ENCODE measurements at regions not wholly inside any gene's neighbourhood (a gene's known extent, or its start where the extent isn't known, plus 50 kb on each side); places are given as distances from the start of the nearest gene placed in this dataset.

DNA sequence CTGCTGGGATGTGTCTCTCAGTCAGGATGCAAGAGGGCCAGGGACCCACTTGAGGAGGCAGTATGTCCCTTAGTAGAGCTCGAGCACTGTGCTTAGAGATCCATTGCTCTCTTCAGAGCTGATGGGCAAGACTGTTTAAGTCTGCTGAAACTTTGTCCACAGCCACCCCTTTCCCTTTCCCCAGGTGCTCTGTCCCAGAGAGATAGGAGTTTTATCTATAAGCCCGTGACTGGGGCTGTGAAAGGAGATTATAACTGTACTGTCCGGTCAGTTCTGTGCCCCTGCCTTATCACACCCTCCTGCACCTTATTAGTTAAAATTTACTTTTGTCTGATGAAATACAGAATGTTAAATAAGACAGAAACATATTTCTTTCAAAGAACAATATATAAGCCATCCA lies 378.4 kb downstream of the PABPC4L start:
- DNase-seq (ENCODE audit: low spot score): no peak
- ChIA-PET POLR2A (no interaction called here), CTCF (no interaction called here)
- Mint-ChIP-seq H3K4me3 (no peak overlapping the region), H3K27ac (no peak overlapping the region), H3K9me3 (peaks cover 30% of the 10 kb centered on the region), H3K4me1 (no peaks in the 10 kb centered on the region), H3K27me3 (ENCODE audit: low read depth) (no peaks in the 10 kb centered on the region), H3K36me3 (peaks cover under 1% of the 10 kb centered on the region)
- no peak for ATAC-seq
- TF ChIP-seq, protein P1, sequence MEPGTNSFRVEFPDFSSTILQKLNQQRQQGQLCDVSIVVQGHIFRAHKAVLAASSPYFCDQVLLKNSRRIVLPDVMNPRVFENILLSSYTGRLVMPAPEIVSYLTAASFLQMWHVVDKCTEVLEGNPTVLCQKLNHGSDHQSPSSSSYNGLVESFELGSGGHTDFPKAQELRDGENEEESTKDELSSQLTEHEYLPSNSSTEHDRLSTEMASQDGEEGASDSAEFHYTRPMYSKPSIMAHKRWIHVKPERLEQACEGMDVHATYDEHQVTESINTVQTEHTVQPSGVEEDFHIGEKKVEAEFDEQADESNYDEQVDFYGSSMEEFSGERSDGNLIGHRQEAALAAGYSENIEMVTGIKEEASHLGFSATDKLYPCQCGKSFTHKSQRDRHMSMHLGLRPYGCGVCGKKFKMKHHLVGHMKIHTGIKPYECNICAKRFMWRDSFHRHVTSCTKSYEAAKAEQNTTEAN (CRISPR knock-in tag; IDR thresholded peaks at IDR 0.05): no peak
- TF ChIP-seq ZNF317 (CRISPR knock-in tag; IDR thresholded peaks at IDR 0.05; ENCODE audit: borderline replicate concordance, low read depth) (no peak), TEAD1 (CRISPR knock-in tag; IDR thresholded peaks at IDR 0.05) (no peak), NFE2L1 (CRISPR knock-in tag; IDR thresholded peaks at IDR 0.05) (no peak), NR3C1 (CRISPR knock-in tag; conservative IDR thresholded peaks at IDR 0.05; ENCODE audit: low read depth) (no peak)
- TF ChIP-seq, protein P2, sequence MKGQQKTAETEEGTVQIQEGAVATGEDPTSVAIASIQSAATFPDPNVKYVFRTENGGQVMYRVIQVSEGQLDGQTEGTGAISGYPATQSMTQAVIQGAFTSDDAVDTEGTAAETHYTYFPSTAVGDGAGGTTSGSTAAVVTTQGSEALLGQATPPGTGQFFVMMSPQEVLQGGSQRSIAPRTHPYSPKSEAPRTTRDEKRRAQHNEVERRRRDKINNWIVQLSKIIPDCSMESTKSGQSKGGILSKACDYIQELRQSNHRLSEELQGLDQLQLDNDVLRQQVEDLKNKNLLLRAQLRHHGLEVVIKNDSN (CRISPR knock-in tag; IDR thresholded peaks at IDR 0.05): no peak

DNA sequence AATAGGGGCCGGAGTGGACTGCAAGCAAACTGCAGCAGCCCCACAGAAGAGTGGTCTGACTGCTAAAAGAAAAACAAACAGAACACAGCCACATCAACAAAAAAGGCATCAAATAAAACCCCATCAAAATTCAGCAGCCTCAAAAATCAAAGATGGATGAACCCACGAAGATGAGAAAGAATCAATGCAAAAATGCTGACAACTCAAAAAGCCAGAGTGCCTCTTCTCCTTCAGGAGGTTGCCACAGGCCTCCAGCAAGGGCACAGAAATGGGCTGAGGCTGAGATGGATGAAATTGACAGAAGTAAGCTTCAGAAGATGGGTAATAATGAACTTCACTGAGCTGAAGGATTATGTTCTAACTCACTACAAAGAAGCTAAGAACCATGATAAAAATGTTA lies 388.6 kb downstream of the PABPC4L start:
- Mint-ChIP-seq H3K4me3 (no peak overlapping the region), H3K27me3 (ENCODE audit: low read depth) (no peaks in the 10 kb centered on the region), H3K9me3 (no peaks in the 10 kb centered on the region; the same call in none of the 2 replicates), H3K4me1 (no peaks in the 10 kb centered on the region), H3K27ac (no peak overlapping the region), H3K36me3 (peaks cover 19% of the 10 kb centered on the region)
- ATAC-seq (no peak), DNase-seq (ENCODE audit: low spot score) (no peak)
- ChIA-PET CTCF (no interaction called here), POLR2A (no interaction called here)
- TF ChIP-seq, protein P3, sequence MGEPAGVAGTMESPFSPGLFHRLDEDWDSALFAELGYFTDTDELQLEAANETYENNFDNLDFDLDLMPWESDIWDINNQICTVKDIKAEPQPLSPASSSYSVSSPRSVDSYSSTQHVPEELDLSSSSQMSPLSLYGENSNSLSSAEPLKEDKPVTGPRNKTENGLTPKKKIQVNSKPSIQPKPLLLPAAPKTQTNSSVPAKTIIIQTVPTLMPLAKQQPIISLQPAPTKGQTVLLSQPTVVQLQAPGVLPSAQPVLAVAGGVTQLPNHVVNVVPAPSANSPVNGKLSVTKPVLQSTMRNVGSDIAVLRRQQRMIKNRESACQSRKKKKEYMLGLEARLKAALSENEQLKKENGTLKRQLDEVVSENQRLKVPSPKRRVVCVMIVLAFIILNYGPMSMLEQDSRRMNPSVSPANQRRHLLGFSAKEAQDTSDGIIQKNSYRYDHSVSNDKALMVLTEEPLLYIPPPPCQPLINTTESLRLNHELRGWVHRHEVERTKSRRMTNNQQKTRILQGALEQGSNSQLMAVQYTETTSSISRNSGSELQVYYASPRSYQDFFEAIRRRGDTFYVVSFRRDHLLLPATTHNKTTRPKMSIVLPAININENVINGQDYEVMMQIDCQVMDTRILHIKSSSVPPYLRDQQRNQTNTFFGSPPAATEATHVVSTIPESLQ (CRISPR knock-in tag; IDR thresholded peaks at IDR 0.05): no peak
- no peak for TF ChIP-seq NR3C1 (CRISPR knock-in tag; conservative IDR thresholded peaks at IDR 0.05; ENCODE audit: low read depth)
- TF ChIP-seq, protein P4, sequence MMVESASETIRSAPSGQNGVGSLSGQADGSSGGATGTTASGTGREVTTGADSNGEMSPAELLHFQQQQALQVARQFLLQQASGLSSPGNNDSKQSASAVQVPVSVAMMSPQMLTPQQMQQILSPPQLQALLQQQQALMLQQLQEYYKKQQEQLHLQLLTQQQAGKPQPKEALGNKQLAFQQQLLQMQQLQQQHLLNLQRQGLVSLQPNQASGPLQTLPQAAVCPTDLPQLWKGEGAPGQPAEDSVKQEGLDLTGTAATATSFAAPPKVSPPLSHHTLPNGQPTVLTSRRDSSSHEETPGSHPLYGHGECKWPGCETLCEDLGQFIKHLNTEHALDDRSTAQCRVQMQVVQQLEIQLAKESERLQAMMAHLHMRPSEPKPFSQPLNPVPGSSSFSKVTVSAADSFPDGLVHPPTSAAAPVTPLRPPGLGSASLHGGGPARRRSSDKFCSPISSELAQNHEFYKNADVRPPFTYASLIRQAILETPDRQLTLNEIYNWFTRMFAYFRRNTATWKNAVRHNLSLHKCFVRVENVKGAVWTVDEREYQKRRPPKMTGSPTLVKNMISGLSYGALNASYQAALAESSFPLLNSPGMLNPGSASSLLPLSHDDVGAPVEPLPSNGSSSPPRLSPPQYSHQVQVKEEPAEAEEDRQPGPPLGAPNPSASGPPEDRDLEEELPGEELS (CRISPR knock-in tag; IDR thresholded peaks at IDR 0.05): no peak
- no peak for TF ChIP-seq ESRRA (CRISPR knock-in tag; IDR thresholded peaks at IDR 0.05; ENCODE audit: borderline replicate concordance)
- no peak for TF ChIP-seq GRHL2 (CRISPR knock-in tag; IDR thresholded peaks at IDR 0.05; ENCODE audit: insufficient replicate concordance, severe bottlenecking)
- TF ChIP-seq, protein P2 (CRISPR knock-in tag; IDR thresholded peaks at IDR 0.05): no peak
- no peak for TF ChIP-seq TCF7 (CRISPR knock-in tag; IDR thresholded peaks at IDR 0.05; ENCODE audit: low read depth)
- TF ChIP-seq, protein P5, sequence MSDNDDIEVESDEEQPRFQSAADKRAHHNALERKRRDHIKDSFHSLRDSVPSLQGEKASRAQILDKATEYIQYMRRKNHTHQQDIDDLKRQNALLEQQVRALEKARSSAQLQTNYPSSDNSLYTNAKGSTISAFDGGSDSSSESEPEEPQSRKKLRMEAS (CRISPR knock-in tag; IDR thresholded peaks at IDR 0.05): no peak
- TF ChIP-seq, protein P6, sequence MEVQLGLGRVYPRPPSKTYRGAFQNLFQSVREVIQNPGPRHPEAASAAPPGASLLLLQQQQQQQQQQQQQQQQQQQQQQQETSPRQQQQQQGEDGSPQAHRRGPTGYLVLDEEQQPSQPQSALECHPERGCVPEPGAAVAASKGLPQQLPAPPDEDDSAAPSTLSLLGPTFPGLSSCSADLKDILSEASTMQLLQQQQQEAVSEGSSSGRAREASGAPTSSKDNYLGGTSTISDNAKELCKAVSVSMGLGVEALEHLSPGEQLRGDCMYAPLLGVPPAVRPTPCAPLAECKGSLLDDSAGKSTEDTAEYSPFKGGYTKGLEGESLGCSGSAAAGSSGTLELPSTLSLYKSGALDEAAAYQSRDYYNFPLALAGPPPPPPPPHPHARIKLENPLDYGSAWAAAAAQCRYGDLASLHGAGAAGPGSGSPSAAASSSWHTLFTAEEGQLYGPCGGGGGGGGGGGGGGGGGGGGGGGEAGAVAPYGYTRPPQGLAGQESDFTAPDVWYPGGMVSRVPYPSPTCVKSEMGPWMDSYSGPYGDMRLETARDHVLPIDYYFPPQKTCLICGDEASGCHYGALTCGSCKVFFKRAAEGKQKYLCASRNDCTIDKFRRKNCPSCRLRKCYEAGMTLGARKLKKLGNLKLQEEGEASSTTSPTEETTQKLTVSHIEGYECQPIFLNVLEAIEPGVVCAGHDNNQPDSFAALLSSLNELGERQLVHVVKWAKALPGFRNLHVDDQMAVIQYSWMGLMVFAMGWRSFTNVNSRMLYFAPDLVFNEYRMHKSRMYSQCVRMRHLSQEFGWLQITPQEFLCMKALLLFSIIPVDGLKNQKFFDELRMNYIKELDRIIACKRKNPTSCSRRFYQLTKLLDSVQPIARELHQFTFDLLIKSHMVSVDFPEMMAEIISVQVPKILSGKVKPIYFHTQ (CRISPR knock-in tag; IDR thresholded peaks at IDR 0.05): no peak
- TF ChIP-seq KAT7 (CRISPR knock-in tag; IDR thresholded peaks at IDR 0.05; ENCODE audit: borderline replicate concordance): no peak
- TF ChIP-seq, protein P7, sequence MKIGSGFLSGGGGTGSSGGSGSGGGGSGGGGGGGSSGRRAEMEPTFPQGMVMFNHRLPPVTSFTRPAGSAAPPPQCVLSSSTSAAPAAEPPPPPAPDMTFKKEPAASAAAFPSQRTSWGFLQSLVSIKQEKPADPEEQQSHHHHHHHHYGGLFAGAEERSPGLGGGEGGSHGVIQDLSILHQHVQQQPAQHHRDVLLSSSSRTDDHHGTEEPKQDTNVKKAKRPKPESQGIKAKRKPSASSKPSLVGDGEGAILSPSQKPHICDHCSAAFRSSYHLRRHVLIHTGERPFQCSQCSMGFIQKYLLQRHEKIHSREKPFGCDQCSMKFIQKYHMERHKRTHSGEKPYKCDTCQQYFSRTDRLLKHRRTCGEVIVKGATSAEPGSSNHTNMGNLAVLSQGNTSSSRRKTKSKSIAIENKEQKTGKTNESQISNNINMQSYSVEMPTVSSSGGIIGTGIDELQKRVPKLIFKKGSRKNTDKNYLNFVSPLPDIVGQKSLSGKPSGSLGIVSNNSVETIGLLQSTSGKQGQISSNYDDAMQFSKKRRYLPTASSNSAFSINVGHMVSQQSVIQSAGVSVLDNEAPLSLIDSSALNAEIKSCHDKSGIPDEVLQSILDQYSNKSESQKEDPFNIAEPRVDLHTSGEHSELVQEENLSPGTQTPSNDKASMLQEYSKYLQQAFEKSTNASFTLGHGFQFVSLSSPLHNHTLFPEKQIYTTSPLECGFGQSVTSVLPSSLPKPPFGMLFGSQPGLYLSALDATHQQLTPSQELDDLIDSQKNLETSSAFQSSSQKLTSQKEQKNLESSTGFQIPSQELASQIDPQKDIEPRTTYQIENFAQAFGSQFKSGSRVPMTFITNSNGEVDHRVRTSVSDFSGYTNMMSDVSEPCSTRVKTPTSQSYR (CRISPR knock-in tag; IDR thresholded peaks at IDR 0.05): no peak
- TF ChIP-seq, protein P8, sequence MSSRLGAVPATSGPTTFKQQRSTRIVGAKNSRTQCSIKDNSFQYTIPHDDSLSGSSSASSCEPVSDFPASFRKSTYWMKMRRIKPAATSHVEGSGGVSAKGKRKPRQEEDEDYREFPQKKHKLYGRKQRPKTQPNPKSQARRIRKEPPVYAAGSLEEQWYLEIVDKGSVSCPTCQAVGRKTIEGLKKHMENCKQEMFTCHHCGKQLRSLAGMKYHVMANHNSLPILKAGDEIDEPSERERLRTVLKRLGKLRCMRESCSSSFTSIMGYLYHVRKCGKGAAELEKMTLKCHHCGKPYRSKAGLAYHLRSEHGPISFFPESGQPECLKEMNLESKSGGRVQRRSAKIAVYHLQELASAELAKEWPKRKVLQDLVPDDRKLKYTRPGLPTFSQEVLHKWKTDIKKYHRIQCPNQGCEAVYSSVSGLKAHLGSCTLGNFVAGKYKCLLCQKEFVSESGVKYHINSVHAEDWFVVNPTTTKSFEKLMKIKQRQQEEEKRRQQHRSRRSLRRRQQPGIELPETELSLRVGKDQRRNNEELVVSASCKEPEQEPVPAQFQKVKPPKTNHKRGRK (CRISPR knock-in tag; IDR thresholded peaks at IDR 0.05; ENCODE audit: borderline replicate concordance): no peak
- TF ChIP-seq, protein P9, sequence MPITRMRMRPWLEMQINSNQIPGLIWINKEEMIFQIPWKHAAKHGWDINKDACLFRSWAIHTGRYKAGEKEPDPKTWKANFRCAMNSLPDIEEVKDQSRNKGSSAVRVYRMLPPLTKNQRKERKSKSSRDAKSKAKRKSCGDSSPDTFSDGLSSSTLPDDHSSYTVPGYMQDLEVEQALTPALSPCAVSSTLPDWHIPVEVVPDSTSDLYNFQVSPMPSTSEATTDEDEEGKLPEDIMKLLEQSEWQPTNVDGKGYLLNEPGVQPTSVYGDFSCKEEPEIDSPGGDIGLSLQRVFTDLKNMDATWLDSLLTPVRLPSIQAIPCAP (CRISPR knock-in tag; IDR thresholded peaks at IDR 0.05): no peak
- TF ChIP-seq, protein P10, sequence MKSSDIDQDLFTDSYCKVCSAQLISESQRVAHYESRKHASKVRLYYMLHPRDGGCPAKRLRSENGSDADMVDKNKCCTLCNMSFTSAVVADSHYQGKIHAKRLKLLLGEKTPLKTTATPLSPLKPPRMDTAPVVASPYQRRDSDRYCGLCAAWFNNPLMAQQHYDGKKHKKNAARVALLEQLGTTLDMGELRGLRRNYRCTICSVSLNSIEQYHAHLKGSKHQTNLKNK (CRISPR knock-in tag; IDR thresholded peaks at IDR 0.05): no peak

Data from WTC11 (cell line).